Suppressor macrophage treated with lipopolysaccharide for 4 hours (primary cell): ENCODE measurements at regions not wholly inside any gene's neighbourhood (a gene's known extent, or its start where the extent isn't known, plus 50 kb on each side); places are given as distances from the start of the nearest gene placed in this dataset.
"Not testable (repeated sequence)": the region's sequence is repeated elsewhere in the genome, so short reads cannot be mapped to it uniquely, and the experiment has no call there.

Experiments
- DNase-seq: peaks from one replicate; pipeline ENCODE4 v3.0.0-alpha.2; 2020

- DNase-seq: not testable (repeated sequence)
Measured at GRCh38 chr9:42326482-42326881, 143.0 kb downstream of the SPATA31A6 start.

GRCh38 chr9:42335342-42335741, 151.9 kb downstream of the SPATA31A6 start:
- not testable (repeated sequence) for DNase-seq

GRCh38 chr9:42335984-42336657, 152.7 kb downstream of the SPATA31A6 start:
- not testable (repeated sequence) for DNase-seq

GRCh38 chr9:42338275-42338674, 154.8 kb downstream of the SPATA31A6 start:
- not testable (repeated sequence) for DNase-seq

GRCh38 chr9:42339671-42340434, 156.4 kb downstream of the SPATA31A6 start:
- DNase-seq: not testable (repeated sequence)

GRCh38 chr9:42340435-42340723, 156.9 kb downstream of the SPATA31A6 start:
- DNase-seq: not testable (repeated sequence)

- not testable (repeated sequence) for DNase-seq
Measured at GRCh38 chr9:42341860-42342259, 158.4 kb downstream of the SPATA31A6 start.

- DNase-seq: not testable (repeated sequence)
Measured at GRCh38 chr9:42342297-42342696, 158.8 kb downstream of the SPATA31A6 start.

- not testable (repeated sequence) for DNase-seq
Measured at GRCh38 chr9:42344508-42344907, 161.0 kb downstream of the SPATA31A6 start.

GRCh38 chr9:42346916-42347315, 163.5 kb downstream of the SPATA31A6 start:
- DNase-seq: peak; percentile 7

GRCh38 chr9:42349181-42349580, 165.7 kb downstream of the SPATA31A6 start:
- not testable (repeated sequence) for DNase-seq

GRCh38 chr9:42350412-42350811, 167.0 kb downstream of the SPATA31A6 start:
- DNase-seq: not testable (repeated sequence)

GRCh38 chr9:42357604-42358373, 174.3 kb downstream of the SPATA31A6 start:
- not testable (repeated sequence) for DNase-seq

GRCh38 chr9:42358626-42359247, 175.3 kb downstream of the SPATA31A6 start:
- not testable (repeated sequence) for DNase-seq

GRCh38 chr9:42364410-42365243, 181.2 kb downstream of the SPATA31A6 start:
- not testable (repeated sequence) for DNase-seq

- peak; percentile 78 for DNase-seq
Measured at GRCh38 chr9:42365244-42365945, 181.9 kb downstream of the SPATA31A6 start.

GRCh38 chr9:42368279-42368881, 184.9 kb downstream of the SPATA31A6 start:
- not testable (repeated sequence) for DNase-seq

- DNase-seq: not testable (repeated sequence)
Measured at GRCh38 chr9:42370172-42370571, 186.7 kb downstream of the SPATA31A6 start.

GRCh38 chr9:42371417-42371816, 188.0 kb downstream of the SPATA31A6 start:
- not testable (repeated sequence) for DNase-seq

- not testable (repeated sequence) for DNase-seq
Measured at GRCh38 chr9:42377530-42378417, 194.3 kb downstream of the SPATA31A6 start.
